ENCODE measurements at regions not wholly inside any gene's neighbourhood (a gene's known extent, or its start where the extent isn't known, plus 50 kb on each side); places are given as distances from the start of the nearest gene placed in this dataset.

GRCh38 chr9:87086221-87086818, 139.0 kb upstream of the GAS1 start:
- DNase-seq = no peak

- no peak for DNase-seq
Measured at GRCh38 chr9:87087197-87087596, 139.9 kb upstream of the GAS1 start.

GRCh38 chr9:87088192-87088591, 140.9 kb upstream of the GAS1 start:
- DNase-seq = no peak

GRCh38 chr9:87088621-87089365, 141.5 kb upstream of the GAS1 start:
- no peak for DNase-seq

- no peak for DNase-seq
Measured at GRCh38 chr9:87089506-87089905, 142.2 kb upstream of the GAS1 start.

GRCh38 chr9:87089929-87090328, 142.6 kb upstream of the GAS1 start:
- DNase-seq = no peak

- DNase-seq = no peak
Measured at GRCh38 chr9:87093777-87094176, 146.5 kb upstream of the GAS1 start.

GRCh38 chr9:87095951-87096350, 148.6 kb upstream of the GAS1 start:
- peak; percentile 51 to 67 for DNase-seq

GRCh38 chr9:87096506-87096905, 149.2 kb upstream of the GAS1 start:
- no peak for DNase-seq

- peak; percentile 34 to 38 for DNase-seq
Measured at GRCh38 chr9:87097238-87097637, 149.9 kb upstream of the GAS1 start.

- DNase-seq = no peak
Measured at GRCh38 chr9:87099407-87099806, 152.1 kb upstream of the GAS1 start.

- no peak for DNase-seq
Measured at GRCh38 chr9:87100001-87100400, 152.7 kb upstream of the GAS1 start.

GRCh38 chr9:87102126-87102525, 154.8 kb upstream of the GAS1 start:
- no peak for DNase-seq

- DNase-seq = no peak
Measured at GRCh38 chr9:87107072-87107471, 159.8 kb upstream of the GAS1 start.

GRCh38 chr9:87108661-87109060, 161.4 kb upstream of the GAS1 start:
- no peak for DNase-seq

GRCh38 chr9:87109231-87109631, 161.9 kb upstream of the GAS1 start:
- DNase-seq = no peak

- DNase-seq = no peak
Measured at GRCh38 chr9:87109851-87110250, 162.5 kb upstream of the GAS1 start.

- DNase-seq = no peak
Measured at GRCh38 chr9:87111010-87111409, 163.7 kb upstream of the GAS1 start.

- DNase-seq = no peak
Measured at GRCh38 chr9:87112656-87113055, 165.3 kb upstream of the GAS1 start.

- DNase-seq = no peak
Measured at GRCh38 chr9:87113874-87114273, 166.6 kb upstream of the GAS1 start.

- no peak for DNase-seq
Measured at GRCh38 chr9:87115785-87116184, 168.5 kb upstream of the GAS1 start.

GRCh38 chr9:87116492-87116891, 169.2 kb upstream of the GAS1 start:
- no peak for DNase-seq

GRCh38 chr9:87118594-87118993, 171.3 kb upstream of the GAS1 start:
- no peak for DNase-seq

GRCh38 chr9:87119328-87119881, 172.1 kb upstream of the GAS1 start:
- DNase-seq = no peak

GRCh38 chr9:87120610-87121009, 173.3 kb upstream of the GAS1 start:
- no peak for DNase-seq
